ENCODE measurements at regions not wholly inside any gene's neighbourhood (a gene's known extent, or its start where the extent isn't known, plus 50 kb on each side); places are given as distances from the start of the nearest gene placed in this dataset.

DNA sequence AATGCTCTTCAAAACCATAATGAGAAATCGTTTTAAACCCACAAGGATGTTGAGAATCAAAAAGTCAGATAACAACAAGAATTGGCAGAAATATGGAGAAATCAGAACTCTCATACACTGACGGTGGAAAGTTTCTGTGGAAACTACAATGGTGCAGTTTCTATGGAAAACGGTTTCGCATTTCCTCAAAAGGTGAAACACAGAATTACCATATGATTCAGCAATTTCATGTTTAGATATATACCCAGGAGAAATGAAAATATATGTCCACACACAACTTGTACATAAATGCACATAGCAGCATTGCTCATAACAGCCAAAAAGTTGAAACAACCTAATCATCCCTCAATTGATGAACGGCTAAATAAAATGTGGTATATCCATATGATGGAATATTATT lies 218.2 kb downstream of the ARL4A start:
- no peak for TF ChIP-seq POLR2AphosphoS5 (IDR thresholded peaks at IDR 0.05; ENCODE audit: low read depth, low read length)
- TF ChIP-seq SIN3A (IDR thresholded peaks at IDR 0.05; ENCODE audit: borderline replicate concordance, insufficient read depth, low read length) = no peak
- TF ChIP-seq, protein P1, sequence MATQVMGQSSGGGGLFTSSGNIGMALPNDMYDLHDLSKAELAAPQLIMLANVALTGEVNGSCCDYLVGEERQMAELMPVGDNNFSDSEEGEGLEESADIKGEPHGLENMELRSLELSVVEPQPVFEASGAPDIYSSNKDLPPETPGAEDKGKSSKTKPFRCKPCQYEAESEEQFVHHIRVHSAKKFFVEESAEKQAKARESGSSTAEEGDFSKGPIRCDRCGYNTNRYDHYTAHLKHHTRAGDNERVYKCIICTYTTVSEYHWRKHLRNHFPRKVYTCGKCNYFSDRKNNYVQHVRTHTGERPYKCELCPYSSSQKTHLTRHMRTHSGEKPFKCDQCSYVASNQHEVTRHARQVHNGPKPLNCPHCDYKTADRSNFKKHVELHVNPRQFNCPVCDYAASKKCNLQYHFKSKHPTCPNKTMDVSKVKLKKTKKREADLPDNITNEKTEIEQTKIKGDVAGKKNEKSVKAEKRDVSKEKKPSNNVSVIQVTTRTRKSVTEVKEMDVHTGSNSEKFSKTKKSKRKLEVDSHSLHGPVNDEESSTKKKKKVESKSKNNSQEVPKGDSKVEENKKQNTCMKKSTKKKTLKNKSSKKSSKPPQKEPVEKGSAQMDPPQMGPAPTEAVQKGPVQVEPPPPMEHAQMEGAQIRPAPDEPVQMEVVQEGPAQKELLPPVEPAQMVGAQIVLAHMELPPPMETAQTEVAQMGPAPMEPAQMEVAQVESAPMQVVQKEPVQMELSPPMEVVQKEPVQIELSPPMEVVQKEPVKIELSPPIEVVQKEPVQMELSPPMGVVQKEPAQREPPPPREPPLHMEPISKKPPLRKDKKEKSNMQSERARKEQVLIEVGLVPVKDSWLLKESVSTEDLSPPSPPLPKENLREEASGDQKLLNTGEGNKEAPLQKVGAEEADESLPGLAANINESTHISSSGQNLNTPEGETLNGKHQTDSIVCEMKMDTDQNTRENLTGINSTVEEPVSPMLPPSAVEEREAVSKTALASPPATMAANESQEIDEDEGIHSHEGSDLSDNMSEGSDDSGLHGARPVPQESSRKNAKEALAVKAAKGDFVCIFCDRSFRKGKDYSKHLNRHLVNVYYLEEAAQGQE (IDR thresholded peaks at IDR 0.05; ENCODE audit: insufficient read depth in 1 of 2, low read depth in 2 of 2, low read length in 2 of 2) = no peak
- no peak for TF ChIP-seq FOXP2 (optimal IDR thresholded peaks at IDR 0.05; ENCODE audit: borderline replicate concordance, extremely low read depth, extremely low read length, insufficient read depth)
- TF ChIP-seq TAF1 (IDR thresholded peaks at IDR 0.05; ENCODE audit: borderline replicate concordance, insufficient read depth, low read length) = no peak
